ENCODE measurements at regions not wholly inside any gene's neighbourhood (a gene's known extent, or its start where the extent isn't known, plus 50 kb on each side); places are given as distances from the start of the nearest gene placed in this dataset.

- Histone ChIP-seq H3K4me3 (ENCODE audit: low read depth, low read length) (no peak overlapping the region), H3K27ac (ENCODE audit: extremely low read depth, low read depth, low read length) (no peak overlapping the region), H3K9me3 (ENCODE audit: control insufficient read depth, insufficient read depth, low read depth, low read length) (no peaks in the 10 kb centered on the region), H3K4me1 (ENCODE audit: control insufficient read depth, insufficient read depth, low read length) (no peaks in the 10 kb centered on the region), H3K36me3 (ENCODE audit: control insufficient read depth in 2 of 2, insufficient read depth in 1 of 2, low read length in 2 of 2) (no peaks in the 10 kb centered on the region)
- CTCF ChIA-PET: no interaction called here
- POLR2A ChIA-PET: no interaction called here
- no peak for TF ChIP-seq ZNF776 (tag by site-specific recombination; IDR thresholded peaks at IDR 0.05; ENCODE audit: borderline replicate concordance)
- TF ChIP-seq ZNF391 (tag by site-specific recombination; IDR thresholded peaks at IDR 0.05; ENCODE audit: borderline replicate concordance, low read depth): no peak
- TF ChIP-seq ZNF140 (tag by site-specific recombination; IDR thresholded peaks at IDR 0.05): no peak
- no peak for TF ChIP-seq SP3 (tag by site-specific recombination; IDR thresholded peaks at IDR 0.05)
- no peak for TF ChIP-seq ZNF211 (tag by site-specific recombination; IDR thresholded peaks at IDR 0.05; ENCODE audit: low read depth)
- no peak for TF ChIP-seq ZNF677 (tag by site-specific recombination; IDR thresholded peaks at IDR 0.05)
- no peak for TF ChIP-seq GLI2 (tag by site-specific recombination; IDR thresholded peaks at IDR 0.05; ENCODE audit: borderline replicate concordance, low read depth)
- no peak for TF ChIP-seq SCRT1 (tag by site-specific recombination; IDR thresholded peaks at IDR 0.05; ENCODE audit: borderline replicate concordance)
- TF ChIP-seq ZEB2 (tag by site-specific recombination; IDR thresholded peaks at IDR 0.05): no peak
- TF ChIP-seq ZNF544 (tag by site-specific recombination; IDR thresholded peaks at IDR 0.05): no peak
- TF ChIP-seq ZNF791 (tag by site-specific recombination; IDR thresholded peaks at IDR 0.05): no peak
- TF ChIP-seq ZNF366 (tag by site-specific recombination; conservative IDR thresholded peaks at IDR 0.05): no peak
- TF ChIP-seq ZNF76 (tag by site-specific recombination; IDR thresholded peaks at IDR 0.05; ENCODE audit: borderline replicate concordance, low read depth): no peak
- no peak for TF ChIP-seq REPIN1 (tag by site-specific recombination; IDR thresholded peaks at IDR 0.05; ENCODE audit: low read depth)
- TF ChIP-seq ZNF114 (tag by site-specific recombination; IDR thresholded peaks at IDR 0.05): no peak
- TF ChIP-seq, protein P1, sequence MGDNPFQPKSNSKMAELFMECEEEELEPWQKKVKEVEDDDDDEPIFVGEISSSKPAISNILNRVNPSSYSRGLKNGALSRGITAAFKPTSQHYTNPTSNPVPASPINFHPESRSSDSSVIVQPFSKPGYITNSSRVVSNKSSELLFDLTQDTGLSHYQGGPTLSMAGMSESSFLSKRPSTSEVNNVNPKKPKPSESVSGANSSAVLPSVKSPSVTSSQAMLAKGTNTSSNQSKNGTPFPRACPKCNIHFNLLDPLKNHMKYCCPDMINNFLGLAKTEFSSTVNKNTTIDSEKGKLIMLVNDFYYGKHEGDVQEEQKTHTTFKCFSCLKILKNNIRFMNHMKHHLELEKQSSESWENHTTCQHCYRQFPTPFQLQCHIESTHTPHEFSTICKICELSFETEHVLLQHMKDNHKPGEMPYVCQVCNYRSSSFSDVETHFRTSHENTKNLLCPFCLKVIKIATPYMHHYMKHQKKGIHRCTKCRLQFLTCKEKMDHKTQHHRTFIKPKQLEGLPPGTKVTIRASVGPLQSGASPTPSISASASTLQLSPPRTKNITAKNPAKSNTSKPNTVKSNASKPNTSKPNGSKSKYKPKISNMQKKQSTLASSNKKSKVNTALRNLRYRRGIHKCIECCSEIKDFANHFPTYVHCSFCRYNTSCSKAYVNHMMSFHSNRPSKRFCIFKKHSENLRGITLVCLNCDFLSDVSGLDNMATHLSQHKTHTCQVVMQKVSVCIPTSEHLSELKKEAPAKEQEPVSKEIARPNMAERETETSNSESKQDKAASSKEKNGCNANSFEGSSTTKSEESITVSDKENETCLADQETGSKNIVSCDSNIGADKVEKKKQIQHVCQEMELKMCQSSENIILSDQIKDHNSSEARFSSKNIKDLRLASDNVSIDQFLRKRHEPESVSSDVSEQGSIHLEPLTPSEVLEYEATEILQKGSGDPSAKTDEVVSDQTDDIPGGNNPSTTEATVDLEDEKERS (tag by site-specific recombination; IDR thresholded peaks at IDR 0.05): no peak
- TF ChIP-seq MZF1 (tag by site-specific recombination; IDR thresholded peaks at IDR 0.05; ENCODE audit: borderline replicate concordance): no peak
- TF ChIP-seq, protein P2, sequence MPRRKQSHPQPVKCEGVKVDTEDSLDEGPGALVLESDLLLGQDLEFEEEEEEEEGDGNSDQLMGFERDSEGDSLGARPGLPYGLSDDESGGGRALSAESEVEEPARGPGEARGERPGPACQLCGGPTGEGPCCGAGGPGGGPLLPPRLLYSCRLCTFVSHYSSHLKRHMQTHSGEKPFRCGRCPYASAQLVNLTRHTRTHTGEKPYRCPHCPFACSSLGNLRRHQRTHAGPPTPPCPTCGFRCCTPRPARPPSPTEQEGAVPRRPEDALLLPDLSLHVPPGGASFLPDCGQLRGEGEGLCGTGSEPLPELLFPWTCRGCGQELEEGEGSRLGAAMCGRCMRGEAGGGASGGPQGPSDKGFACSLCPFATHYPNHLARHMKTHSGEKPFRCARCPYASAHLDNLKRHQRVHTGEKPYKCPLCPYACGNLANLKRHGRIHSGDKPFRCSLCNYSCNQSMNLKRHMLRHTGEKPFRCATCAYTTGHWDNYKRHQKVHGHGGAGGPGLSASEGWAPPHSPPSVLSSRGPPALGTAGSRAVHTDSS (tag by site-specific recombination; IDR thresholded peaks at IDR 0.05): no peak
These were observed 1104.2 kb upstream of the LRRN3 start for GRCh38 chr7:109986701-109987100.

- Histone ChIP-seq H3K36me3 (ENCODE audit: control insufficient read depth in 2 of 2, insufficient read depth in 1 of 2, low read length in 2 of 2) (no peaks in the 10 kb centered on the region), H3K4me3 (ENCODE audit: low read depth, low read length) (no peak overlapping the region), H3K27ac (ENCODE audit: extremely low read depth, low read depth, low read length) (no peak overlapping the region), H3K4me1 (ENCODE audit: control insufficient read depth, insufficient read depth, low read length) (no peaks in the 10 kb centered on the region), H3K9me3 (ENCODE audit: control insufficient read depth, insufficient read depth, low read depth, low read length) (no peaks in the 10 kb centered on the region)
- POLR2A ChIA-PET: no interaction called here
- CTCF ChIA-PET: no interaction called here
- no peak for TF ChIP-seq PBX3 (CRISPR knock-in tag; IDR thresholded peaks at IDR 0.05)
These were observed 1094.5 kb upstream of the LRRN3 start for GRCh38 chr7:109996411-109996810.
